ENCODE measurements at regions not wholly inside any gene's neighbourhood (a gene's known extent, or its start where the extent isn't known, plus 50 kb on each side); places are given as distances from the start of the nearest gene placed in this dataset.

GRCh38 chr9:73223594-73223993 lies 71.9 kb downstream of the ANXA1 start:
- no peak for TF ChIP-seq CTCF (IDR thresholded peaks at IDR 0.05)
- no peak for TF ChIP-seq POLR2A (IDR thresholded peaks at IDR 0.05)

All from body of pancreas (tissue), 4 donors.